T-helper 2 cell treated with Interferon-gamma antibody and Interleukin-4, amounts not matched to agents 5 μg/mL and 100 μg/mL, for 36 hours (primary cell): ENCODE measurements at regions not wholly inside any gene's neighbourhood (a gene's known extent, or its start where the extent isn't known, plus 50 kb on each side); places are given as distances from the start of the nearest gene placed in this dataset.
"Not testable (repeated sequence)": the region's sequence is repeated elsewhere in the genome, so short reads cannot be mapped to it uniquely, and the experiment has no call there.

Experiments used
- DNase-seq: peaks from one replicate; pipeline ENCODE4 v3.0.0; 2021; ENCODE audit warnings: low spot score
- H3K27ac Mint-ChIP-seq: one replicate; pipeline ENCODE4 v1.8.0; 2021; ENCODE audit warnings: mild to moderate bottlenecking, mixed read lengths
- H3K27me3 Mint-ChIP-seq: one replicate; pipeline ENCODE4 v1.8.0; 2021; ENCODE audit warnings: low read depth, mixed read lengths
- H3K36me3 Mint-ChIP-seq: one replicate; pipeline ENCODE4 v1.8.0; 2021; ENCODE audit warnings: low read depth, mixed read lengths
- H3K4me1 Mint-ChIP-seq: one replicate; pipeline ENCODE4 v1.8.0; 2021; ENCODE audit warnings: low read depth, mixed read lengths
- H3K4me3 Mint-ChIP-seq: one replicate; pipeline ENCODE4 v1.8.0; 2022; ENCODE audit warnings: mild to moderate bottlenecking, moderate library complexity, mixed read lengths
- H3K9me3 Mint-ChIP-seq: one replicate; pipeline ENCODE4 v1.8.0; 2021; ENCODE audit warnings: mixed read lengths

GRCh38 chr15:36454244-36454643, 125.2 kb upstream of the CDIN1 start:
- not testable (repeated sequence) for DNase-seq, H3K27me3 Mint-ChIP-seq, H3K9me3 Mint-ChIP-seq, H3K36me3 Mint-ChIP-seq, H3K4me1 Mint-ChIP-seq, H3K27ac Mint-ChIP-seq, H3K4me3 Mint-ChIP-seq

GRCh38 chr15:36458411-36458810, 121.0 kb upstream of the CDIN1 start:
- peaks cover 11% of the 10 kb centered on the region for H3K9me3 Mint-ChIP-seq
- H3K27me3 Mint-ChIP-seq, result no peaks in the 10 kb centered on the region
- H3K36me3 Mint-ChIP-seq, result no peaks in the 10 kb centered on the region
- DNase-seq, result no peak
- no peaks in the 10 kb centered on the region for H3K4me1 Mint-ChIP-seq
- H3K4me3 Mint-ChIP-seq, result no peak overlapping the region
- H3K27ac Mint-ChIP-seq, result no peak overlapping the region

DNA sequence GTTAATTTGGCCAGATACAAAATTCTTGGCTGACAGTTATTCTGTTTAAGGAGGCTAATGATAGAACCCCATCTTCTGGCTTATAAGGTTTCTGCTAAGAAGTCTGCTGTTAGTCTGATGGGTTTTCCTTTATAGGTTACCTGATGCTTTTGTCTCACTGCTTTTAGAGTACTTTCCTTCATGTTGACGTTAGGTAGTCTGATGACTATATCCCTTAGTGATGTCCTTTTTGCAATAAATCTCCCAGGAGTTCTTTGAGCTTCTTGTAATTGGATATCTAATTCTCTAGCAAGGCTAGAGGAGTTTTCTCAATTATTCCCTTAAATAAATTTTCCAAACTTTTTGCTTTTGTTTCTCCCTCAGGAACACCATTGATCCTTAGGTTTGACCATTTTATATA, 114.1 kb upstream of the CDIN1 start:
- Mint-ChIP-seq H3K36me3 (no peaks in the 10 kb centered on the region), H3K27me3 (no peaks in the 10 kb centered on the region), H3K27ac (no peak overlapping the region), H3K4me3 (no peak overlapping the region), H3K9me3 (peaks cover 11% of the 10 kb centered on the region), H3K4me1 (no peaks in the 10 kb centered on the region)
- no peak for DNase-seq

- no peak overlapping the region for H3K27ac Mint-ChIP-seq
- H3K36me3 Mint-ChIP-seq, result no peaks in the 10 kb centered on the region
- no peak overlapping the region for H3K4me3 Mint-ChIP-seq
- H3K4me1 Mint-ChIP-seq, result no peaks in the 10 kb centered on the region
- DNase-seq, result no peak
- no peaks in the 10 kb centered on the region for H3K27me3 Mint-ChIP-seq
- H3K9me3 Mint-ChIP-seq, result no peaks in the 10 kb centered on the region
Observed at GRCh38 chr15:36468746-36469145, 110.7 kb upstream of the CDIN1 start.

DNA sequence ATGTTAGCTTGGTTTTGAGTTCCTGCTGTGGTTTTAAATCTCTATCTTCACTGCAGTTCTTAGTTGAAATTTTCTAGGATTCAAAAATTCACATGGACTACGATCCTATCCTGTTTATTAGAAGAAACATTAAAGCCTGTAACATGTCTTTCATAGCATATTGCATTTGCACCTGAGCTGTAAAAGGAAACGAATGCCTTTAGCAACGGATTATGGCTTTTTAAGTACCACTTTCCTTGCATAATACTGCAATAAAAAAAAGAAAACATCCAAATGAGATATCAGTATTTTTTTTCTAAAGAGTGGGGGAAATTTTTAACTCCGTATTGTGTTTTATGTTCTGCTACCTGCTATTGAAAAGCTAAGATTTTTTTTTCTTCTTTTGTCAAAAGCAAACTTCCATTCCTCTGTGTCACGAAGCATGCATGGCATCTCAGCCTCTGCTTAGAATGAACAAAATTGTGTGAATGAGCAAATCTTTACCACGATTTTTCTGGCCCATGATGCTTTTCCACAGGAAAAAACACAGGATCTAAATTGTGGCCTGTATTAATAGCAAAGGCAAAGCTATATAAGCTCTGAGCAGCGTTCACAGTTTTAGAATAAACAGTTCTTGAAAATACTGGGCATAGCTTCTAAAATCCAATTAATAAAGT, 110.0 kb upstream of the CDIN1 start:
- no peak overlapping the region for H3K27ac Mint-ChIP-seq
- no peaks in the 10 kb centered on the region for H3K27me3 Mint-ChIP-seq
- no peak for DNase-seq
- H3K9me3 Mint-ChIP-seq, result no peaks in the 10 kb centered on the region
- H3K4me1 Mint-ChIP-seq, result no peaks in the 10 kb centered on the region
- no peaks in the 10 kb centered on the region for H3K36me3 Mint-ChIP-seq
- no peak overlapping the region for H3K4me3 Mint-ChIP-seq

DNA sequence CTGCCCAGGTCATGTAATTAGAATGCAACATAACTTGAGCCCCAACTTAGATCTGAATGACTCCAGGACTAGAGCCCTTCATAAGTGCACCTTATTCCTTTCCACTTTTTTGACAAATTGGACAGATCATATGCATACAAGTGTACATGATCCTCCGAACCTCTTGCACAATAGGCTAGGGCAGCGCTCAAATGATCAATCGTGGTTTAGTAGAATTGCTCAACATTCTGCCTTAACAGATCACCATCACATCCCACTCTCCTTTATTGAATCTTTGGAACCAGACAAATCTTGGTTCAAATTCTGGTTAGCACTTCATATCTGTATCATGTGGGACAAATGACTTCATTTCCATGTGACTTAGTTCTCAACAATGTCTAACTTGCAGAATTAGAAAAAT, 106.8 kb upstream of the CDIN1 start:
- Mint-ChIP-seq H3K4me3 (no peak overlapping the region), H3K4me1 (no peaks in the 10 kb centered on the region), H3K27ac (no peak overlapping the region), H3K36me3 (no peaks in the 10 kb centered on the region), H3K27me3 (no peaks in the 10 kb centered on the region), H3K9me3 (no peaks in the 10 kb centered on the region)
- no peak for DNase-seq

DNA sequence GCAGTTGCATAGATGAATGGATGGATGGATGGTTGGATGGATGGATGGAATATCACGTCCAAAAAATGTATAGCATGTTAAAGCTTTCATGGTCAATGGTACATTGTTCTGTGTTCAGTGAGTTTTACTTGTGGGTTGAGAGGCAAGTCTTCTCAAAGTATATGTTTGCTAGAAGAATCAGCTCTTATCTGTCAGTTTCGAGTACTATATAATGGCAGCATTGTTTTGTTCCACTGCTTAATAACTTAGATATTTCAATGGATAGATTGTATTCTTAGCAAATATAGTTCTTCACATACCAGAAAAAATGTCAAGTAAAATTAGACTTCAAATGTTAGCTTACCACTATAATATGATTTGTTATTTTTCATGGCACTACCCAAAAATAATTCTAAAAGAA, 100.9 kb upstream of the CDIN1 start:
- H3K27ac Mint-ChIP-seq, result no peak overlapping the region
- no peaks in the 10 kb centered on the region for H3K4me1 Mint-ChIP-seq
- H3K36me3 Mint-ChIP-seq, result no peaks in the 10 kb centered on the region
- H3K9me3 Mint-ChIP-seq, result no peaks in the 10 kb centered on the region
- no peak for DNase-seq
- H3K4me3 Mint-ChIP-seq, result no peak overlapping the region
- H3K27me3 Mint-ChIP-seq, result no peaks in the 10 kb centered on the region

DNA sequence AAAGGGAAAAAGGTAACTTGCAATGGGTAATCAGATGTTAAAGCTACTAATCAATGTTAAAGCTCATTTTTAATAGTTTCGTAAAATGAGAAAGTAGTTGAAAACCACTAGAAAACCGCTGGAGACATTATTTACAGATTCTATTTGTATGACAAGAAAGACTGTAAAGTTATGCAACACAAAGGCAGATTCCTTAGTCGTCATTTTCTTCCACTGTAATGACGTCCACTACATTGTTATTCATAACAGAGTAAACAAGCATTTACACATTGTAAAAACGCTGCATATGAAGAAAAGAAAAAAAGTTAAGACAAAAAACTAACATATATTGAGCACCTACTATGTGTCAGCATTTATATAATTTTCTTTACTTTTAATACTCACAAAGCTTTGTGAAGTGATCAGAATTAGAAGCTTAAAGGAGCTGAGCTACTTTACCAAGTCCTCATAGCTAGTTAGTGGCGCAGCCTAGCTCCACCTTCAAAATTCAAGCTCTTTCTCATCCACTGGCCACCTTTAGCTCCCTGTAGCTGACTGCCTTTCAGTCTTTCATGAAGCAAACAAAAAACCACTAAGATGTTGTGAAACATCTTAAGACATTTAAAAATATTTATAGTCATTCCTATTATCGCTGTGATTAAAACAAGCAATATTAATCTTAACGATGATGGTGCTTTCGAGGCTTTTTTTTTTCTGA, 100.1 kb upstream of the CDIN1 start:
- no peak for DNase-seq
- Mint-ChIP-seq H3K36me3 (no peaks in the 10 kb centered on the region), H3K4me1 (no peaks in the 10 kb centered on the region), H3K27me3 (no peaks in the 10 kb centered on the region), H3K27ac (no peak overlapping the region), H3K4me3 (no peak overlapping the region), H3K9me3 (no peaks in the 10 kb centered on the region)

DNA sequence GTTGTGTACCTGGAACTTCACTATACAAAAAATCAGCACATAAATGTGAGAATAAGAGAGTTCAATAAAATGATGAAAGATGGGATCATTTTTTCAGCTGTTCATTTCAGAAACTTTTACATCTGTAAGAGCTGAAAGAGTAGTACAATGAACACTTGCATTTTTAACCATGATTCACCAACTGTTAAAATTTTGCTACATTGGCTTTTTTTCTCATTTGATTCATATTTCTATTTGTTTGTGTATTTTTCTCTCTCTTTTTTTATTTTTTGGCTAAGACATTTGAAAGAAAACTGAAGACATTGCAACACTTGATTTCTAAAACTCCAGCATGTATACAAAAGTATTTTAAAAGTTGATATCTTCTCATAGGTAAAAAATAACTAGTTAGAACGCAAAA, 98.3 kb upstream of the CDIN1 start:
- Mint-ChIP-seq H3K27ac (no peak overlapping the region), H3K4me3 (no peak overlapping the region), H3K4me1 (no peaks in the 10 kb centered on the region), H3K27me3 (no peaks in the 10 kb centered on the region), H3K9me3 (no peaks in the 10 kb centered on the region), H3K36me3 (no peaks in the 10 kb centered on the region)
- no peak for DNase-seq

DNA sequence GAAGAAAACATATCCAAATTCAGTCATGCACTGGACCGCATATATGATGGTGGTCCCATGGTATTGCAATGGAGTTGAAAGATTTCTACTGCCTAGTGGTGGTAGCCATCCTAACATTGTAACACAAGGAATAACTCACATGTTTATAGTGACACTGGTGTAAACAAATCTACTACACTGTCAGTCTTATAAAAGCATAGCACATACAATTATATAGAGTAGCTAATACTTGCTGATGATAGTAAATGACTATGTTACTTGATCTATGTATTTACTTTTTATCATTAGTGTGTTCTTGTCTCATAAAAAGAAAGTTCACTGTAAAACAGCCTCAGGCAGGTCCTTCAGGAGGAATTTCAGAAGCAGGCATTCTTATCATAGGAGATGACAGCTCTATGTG, 96.0 kb upstream of the CDIN1 start:
- no peaks in the 10 kb centered on the region for H3K9me3 Mint-ChIP-seq
- no peaks in the 10 kb centered on the region for H3K36me3 Mint-ChIP-seq
- H3K27me3 Mint-ChIP-seq, result no peaks in the 10 kb centered on the region
- no peaks in the 10 kb centered on the region for H3K4me1 Mint-ChIP-seq
- no peak for DNase-seq
- no peak overlapping the region for H3K27ac Mint-ChIP-seq
- no peak overlapping the region for H3K4me3 Mint-ChIP-seq

DNA sequence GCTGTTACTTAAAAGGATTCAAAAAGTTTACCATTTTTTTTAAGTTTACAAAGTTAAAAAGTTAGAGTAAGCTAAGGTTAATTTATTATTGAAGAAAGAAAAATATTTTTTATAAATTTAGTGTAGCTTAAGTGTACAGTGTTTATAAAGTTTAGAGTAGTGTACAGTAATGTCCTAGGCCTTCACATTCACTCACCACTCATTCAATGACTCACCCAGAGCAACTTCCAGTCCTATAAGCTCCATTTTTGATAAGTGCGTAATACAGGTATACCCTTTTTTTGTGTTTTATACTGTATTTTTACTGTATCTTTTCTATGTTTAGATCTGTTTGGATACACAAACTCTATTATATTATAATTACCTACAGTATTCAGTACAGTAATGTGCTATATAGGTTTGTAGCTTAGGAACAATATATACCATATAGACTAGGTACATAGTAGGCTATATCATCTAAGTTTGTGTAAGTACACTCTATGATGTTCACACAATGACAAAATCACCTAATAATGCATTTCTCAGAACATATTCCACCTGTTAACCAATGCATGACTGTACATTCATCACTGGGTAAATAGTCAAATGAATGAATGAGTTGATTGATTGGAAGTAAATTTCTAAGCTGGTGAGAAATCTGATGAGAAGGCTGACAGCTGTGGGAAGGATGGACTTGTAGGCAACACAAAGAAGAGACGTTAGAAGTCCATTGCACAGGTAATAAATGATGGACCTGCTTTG, 95.2 kb upstream of the CDIN1 start:
- Mint-ChIP-seq H3K4me1 (no peaks in the 10 kb centered on the region), H3K27ac (no peak overlapping the region), H3K27me3 (no peaks in the 10 kb centered on the region), H3K36me3 (no peaks in the 10 kb centered on the region), H3K4me3 (no peak overlapping the region), H3K9me3 (no peaks in the 10 kb centered on the region)
- no peak for DNase-seq

- Mint-ChIP-seq H3K4me1 (no peaks in the 10 kb centered on the region), H3K27ac (no peak overlapping the region), H3K9me3 (no peaks in the 10 kb centered on the region), H3K27me3 (no peaks in the 10 kb centered on the region), H3K4me3 (no peak overlapping the region), H3K36me3 (no peaks in the 10 kb centered on the region)
- DNase-seq, result no peak
Observed at GRCh38 chr15:36491912-36492311, 87.5 kb upstream of the CDIN1 start.

- Mint-ChIP-seq H3K27ac (no peak overlapping the region), H3K27me3 (no peaks in the 10 kb centered on the region), H3K4me1 (no peaks in the 10 kb centered on the region), H3K9me3 (no peaks in the 10 kb centered on the region), H3K4me3 (no peak overlapping the region), H3K36me3 (no peaks in the 10 kb centered on the region)
- DNase-seq, result no peak
Observed at GRCh38 chr15:36495456-36495991, 83.9 kb upstream of the CDIN1 start.

DNA sequence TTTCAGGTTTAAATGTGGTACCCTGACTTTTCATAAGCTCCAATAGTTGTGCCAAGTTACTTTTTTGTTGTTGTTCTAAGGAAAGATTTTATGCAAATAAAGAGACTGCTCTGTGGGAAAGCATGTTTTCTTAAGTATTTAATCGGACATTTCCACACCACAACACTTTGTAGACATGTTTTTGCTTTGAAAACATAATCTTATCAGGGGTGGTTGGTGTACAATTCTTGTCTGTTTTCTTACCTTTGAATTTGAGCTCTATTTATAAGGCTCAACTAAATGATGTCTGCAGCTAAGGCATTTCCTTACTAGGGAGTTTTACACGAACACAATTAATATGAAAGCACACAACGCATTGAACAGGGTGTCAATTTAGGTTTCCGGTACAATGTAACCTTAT, 81.5 kb upstream of the CDIN1 start:
- no peak for DNase-seq
- H3K27ac Mint-ChIP-seq, result no peak overlapping the region
- H3K9me3 Mint-ChIP-seq, result no peaks in the 10 kb centered on the region
- no peaks in the 10 kb centered on the region for H3K4me1 Mint-ChIP-seq
- no peak overlapping the region for H3K4me3 Mint-ChIP-seq
- no peaks in the 10 kb centered on the region for H3K27me3 Mint-ChIP-seq
- no peaks in the 10 kb centered on the region for H3K36me3 Mint-ChIP-seq
